ENCODE measurements at regions not wholly inside any gene's neighbourhood (a gene's known extent, or its start where the extent isn't known, plus 50 kb on each side); places are given as distances from the start of the nearest gene placed in this dataset.
A peak's percentile ranks its signal among the peaks of the same experiment; 100 is the strongest.

DNA sequence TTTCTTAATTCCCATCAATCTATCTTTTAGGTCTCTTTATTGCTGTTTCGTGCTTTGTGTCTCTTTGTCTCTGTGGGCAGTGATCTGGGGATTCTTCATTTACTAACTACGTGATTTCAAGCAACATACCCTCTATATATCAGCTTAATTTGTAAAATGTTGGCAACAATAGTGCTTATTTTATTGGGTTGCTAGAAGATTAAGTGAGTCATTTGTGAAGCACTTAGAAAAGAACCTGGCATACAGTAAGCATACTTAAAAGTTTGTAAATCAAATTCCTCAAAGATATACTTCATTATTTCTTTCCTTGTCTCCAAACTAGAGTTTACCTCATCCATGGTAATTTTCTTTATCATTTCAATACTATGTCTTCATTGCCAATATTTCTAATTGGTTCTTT, 669.7 kb downstream of the MAT2B start:
- TF ChIP-seq, protein P1, sequence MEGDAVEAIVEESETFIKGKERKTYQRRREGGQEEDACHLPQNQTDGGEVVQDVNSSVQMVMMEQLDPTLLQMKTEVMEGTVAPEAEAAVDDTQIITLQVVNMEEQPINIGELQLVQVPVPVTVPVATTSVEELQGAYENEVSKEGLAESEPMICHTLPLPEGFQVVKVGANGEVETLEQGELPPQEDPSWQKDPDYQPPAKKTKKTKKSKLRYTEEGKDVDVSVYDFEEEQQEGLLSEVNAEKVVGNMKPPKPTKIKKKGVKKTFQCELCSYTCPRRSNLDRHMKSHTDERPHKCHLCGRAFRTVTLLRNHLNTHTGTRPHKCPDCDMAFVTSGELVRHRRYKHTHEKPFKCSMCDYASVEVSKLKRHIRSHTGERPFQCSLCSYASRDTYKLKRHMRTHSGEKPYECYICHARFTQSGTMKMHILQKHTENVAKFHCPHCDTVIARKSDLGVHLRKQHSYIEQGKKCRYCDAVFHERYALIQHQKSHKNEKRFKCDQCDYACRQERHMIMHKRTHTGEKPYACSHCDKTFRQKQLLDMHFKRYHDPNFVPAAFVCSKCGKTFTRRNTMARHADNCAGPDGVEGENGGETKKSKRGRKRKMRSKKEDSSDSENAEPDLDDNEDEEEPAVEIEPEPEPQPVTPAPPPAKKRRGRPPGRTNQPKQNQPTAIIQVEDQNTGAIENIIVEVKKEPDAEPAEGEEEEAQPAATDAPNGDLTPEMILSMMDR (IDR thresholded peaks at IDR 0.05; ENCODE audit: insufficient read depth, low read length), result no peak
- H3K4me3 ChIP-seq (ENCODE audit: low read depth, low read length), result no peak overlapping the region
- DNase-seq (ENCODE audit: low read depth), result peak; percentile 86

DNA sequence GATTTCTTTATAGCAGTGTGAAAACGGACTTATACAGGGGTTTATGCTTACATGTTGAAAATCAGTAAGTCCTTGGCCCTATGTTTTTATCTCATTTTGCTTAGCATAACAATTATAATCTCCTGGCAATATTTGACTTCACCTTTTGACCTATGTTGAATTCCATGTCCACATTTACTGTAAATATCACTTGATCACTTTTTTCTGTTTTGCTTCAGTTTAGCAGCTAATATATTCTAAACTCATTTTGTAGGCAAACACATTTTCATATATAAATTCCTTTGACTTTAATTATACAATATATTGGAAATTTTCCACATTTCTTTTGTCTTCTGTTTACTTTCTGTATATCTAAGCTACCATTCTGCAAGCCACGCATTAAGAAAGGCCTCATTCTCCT, 674.0 kb downstream of the MAT2B start:
- TF ChIP-seq, protein P1 (IDR thresholded peaks at IDR 0.05; ENCODE audit: insufficient read depth, low read length), result no peak
- no peak overlapping the region for H3K4me3 ChIP-seq (ENCODE audit: low read depth, low read length)
- DNase-seq (ENCODE audit: low read depth), result no peak

- no peak for DNase-seq (ENCODE audit: low read depth)
- H3K4me3 ChIP-seq (ENCODE audit: low read depth, low read length), result no peak overlapping the region
- TF ChIP-seq, protein P1 (IDR thresholded peaks at IDR 0.05; ENCODE audit: insufficient read depth, low read length), result no peak
Observed at GRCh38 chr5:164181604-164182003, 676.2 kb downstream of the MAT2B start.

- TF ChIP-seq, protein P1 (IDR thresholded peaks at IDR 0.05; ENCODE audit: insufficient read depth, low read length), result no peak
- no peak for DNase-seq (ENCODE audit: low read depth)
- H3K4me3 ChIP-seq (ENCODE audit: low read depth, low read length), result no peak overlapping the region
Observed at GRCh38 chr5:164184158-164184557, 678.7 kb downstream of the MAT2B start.

DNA sequence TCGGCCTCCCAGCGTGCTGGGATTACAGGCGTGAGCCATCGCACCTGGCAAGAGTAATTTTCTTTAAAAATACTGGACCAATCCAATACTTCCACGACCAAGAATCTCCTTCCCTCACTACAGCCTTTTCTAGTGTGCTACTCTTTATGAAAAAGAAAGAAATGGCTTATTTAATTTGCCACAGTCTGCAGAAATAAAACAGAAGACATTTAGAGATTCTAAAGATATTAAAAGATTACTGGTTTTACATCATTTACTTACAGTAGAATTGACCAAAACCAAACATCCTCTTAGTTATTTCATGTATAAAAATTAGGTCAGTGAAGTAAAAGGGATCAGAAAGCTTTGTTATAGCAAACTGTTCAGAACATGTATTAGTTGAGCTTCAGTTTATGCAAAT, 679.6 kb downstream of the MAT2B start:
- TF ChIP-seq, protein P1 (IDR thresholded peaks at IDR 0.05; ENCODE audit: insufficient read depth, low read length), result no peak
- DNase-seq (ENCODE audit: low read depth), result no peak
- no peak overlapping the region for H3K4me3 ChIP-seq (ENCODE audit: low read depth, low read length)

GRCh38 chr5:164186550-164186949, 681.1 kb downstream of the MAT2B start:
- TF ChIP-seq, protein P1 (IDR thresholded peaks at IDR 0.05; ENCODE audit: insufficient read depth, low read length), result no peak
- H3K4me3 ChIP-seq (ENCODE audit: low read depth, low read length), result no peak overlapping the region
- DNase-seq (ENCODE audit: low read depth), result no peak

GRCh38 chr5:164187785-164188184, 682.4 kb downstream of the MAT2B start:
- no peak overlapping the region for H3K4me3 ChIP-seq (ENCODE audit: low read depth, low read length)
- TF ChIP-seq, protein P1 (IDR thresholded peaks at IDR 0.05; ENCODE audit: insufficient read depth, low read length), result no peak
- no peak for DNase-seq (ENCODE audit: low read depth)
